PC-3 (cell line): ENCODE measurements at regions not wholly inside any gene's neighbourhood (a gene's known extent, or its start where the extent isn't known, plus 50 kb on each side); places are given as distances from the start of the nearest gene placed in this dataset.

Source experiments
- ATAC-seq: fragments of 200-7000 bp; cut with Tn5 transposase; 2 replicates; pipeline ENCODE4 v1.9.1; 2020; ENCODE audit warnings: mild to moderate bottlenecking, moderate library complexity
- BruUV-seq: library from RNA; stranded (reverse); fragments of 400-500 nt; replicated peaks from 2 replicates; lab custom pipeline; 2021; lab: Mats Ljungman, UMichigan
- CTCF ChIA-PET: fragments of 300-600 bp; sonication (Branson Sonifier 250); formaldehyde crosslinking; loops from one replicate; lab custom pipeline; 2022; ENCODE audit warnings: antibody characterized with exemption; lab: Charles Lee
- POLR2A ChIA-PET: fragments of 300-600 bp; sonication (Branson Sonifier 250); formaldehyde crosslinking; loops from one replicate; lab custom pipeline; 2022; ENCODE audit warnings: antibody characterized with exemption; ENCODE audit not compliant: unreplicated experiment; lab: Charles Lee
- DNase-seq: peaks from one replicate; pipeline ENCODE4 v3.0.0-alpha.2; 2015
- H2AFZ ChIP-seq: fragments of 300-600 bp; sonication (generic); 2 replicates; pipeline ENCODE4 v1.6.0; 2016; ENCODE audit warnings: antibody characterized with exemption, low read length
- H3F3A ChIP-seq: fragments of 300-600 bp; sonication (generic); one replicate; pipeline ENCODE4 v1.6.0; 2017; ENCODE audit warnings: antibody characterized with exemption, low read length, control low read depth, mild to moderate bottlenecking; ENCODE audit not compliant: unreplicated experiment
- H3K27ac ChIP-seq: fragments of 300-600 bp; sonication (generic); 2 replicates; pipeline ENCODE4 v1.5.1; 2016; ENCODE audit warnings: mild to moderate bottlenecking, low read length
- H3K27me3 ChIP-seq: fragments of 300-600 bp; sonication (generic); 2 replicates; pipeline ENCODE4 v1.6.1; 2016; ENCODE audit warnings: low read length, mixed read lengths
- H3K36me3 ChIP-seq: fragments of 300-600 bp; sonication (generic); 2 replicates; pipeline ENCODE4 v1.6.1; 2016; ENCODE audit warnings: low read depth, mixed run types, low read length, mixed read lengths
- H3K4me1 ChIP-seq: fragments of 300-600 bp; sonication (generic); 2 replicates; pipeline ENCODE4 v1.5.1; 2016; ENCODE audit warnings: low read length; ENCODE audit not compliant: insufficient read depth
- H3K4me2 ChIP-seq: fragments of 300-600 bp; sonication (generic); 2 replicates; pipeline ENCODE4 v1.6.0; 2016; ENCODE audit warnings: low read length
- H3K4me3 ChIP-seq: fragments of 300-600 bp; sonication (generic); 2 replicates; pipeline ENCODE4 v1.5.1; 2016; ENCODE audit warnings: mild to moderate bottlenecking, low read length, mixed read lengths
- H3K79me2 ChIP-seq: fragments of 300-600 bp; sonication (generic); 2 replicates; pipeline ENCODE4 v1.6.1; 2017; ENCODE audit warnings: low read length, mixed read lengths
- H3K9ac ChIP-seq: fragments of 300-600 bp; sonication (generic); 2 replicates; pipeline ENCODE4 v1.6.0; 2016; ENCODE audit warnings: mild to moderate bottlenecking, low read length
- H3K9me2 ChIP-seq: fragments of 300-600 bp; sonication (generic); replicated peaks from 2 replicates; pipeline ENCODE4 v1.6.1; 2016; ENCODE audit warnings: mixed run types, low read length, mixed read lengths
- H3K9me3 ChIP-seq: fragments of 300-600 bp; sonication (generic); 2 replicates; pipeline ENCODE4 v1.6.1; 2016; ENCODE audit warnings: low read length, mixed read lengths
- H4K20me1 ChIP-seq: fragments of 300-600 bp; sonication (generic); 2 replicates; pipeline ENCODE4 v1.6.1; 2016; ENCODE audit warnings: low read length, mixed read lengths
- CTCF ChIP-seq: fragments of 300-600 bp; sonication (generic); conservative IDR thresholded peaks from 2 replicates; pipeline ENCODE4 v1.5.1; 2017; ENCODE audit warnings: antibody characterized with exemption, low read depth, mild to moderate bottlenecking, low read length
- EZH2 ChIP-seq: fragments of 300-600 bp; sonication (generic); IDR thresholded peaks from one replicate; pipeline ENCODE4 v1.6.1; 2017; ENCODE audit warnings: antibody characterized with exemption, mild to moderate bottlenecking, low read length; ENCODE audit not compliant: unreplicated experiment
- EZH2phosphoT487 ChIP-seq: fragments of 300-600 bp; sonication (generic); IDR thresholded peaks from 2 replicates; pipeline ENCODE4 v1.6.1; 2018; ENCODE audit warnings: mild to moderate bottlenecking, antibody characterized with exemption, low read length, borderline replicate concordance
- intact Hi-C: fragments of 100-400 bp; cut with micrococcal nuclease; formaldehyde crosslinking; loops from 2 replicates; pipeline ENCODE4 v1.9.0; 2023

- no peak for ATAC-seq
Measured at GRCh38 chr2:85950743-85951142, 62.0 kb upstream of the ST3GAL5 start.

GRCh38 chr2:85949280-85949679 lies 60.5 kb upstream of the ST3GAL5 start:
- no peak overlapping the region for H3K4me2 ChIP-seq
- H4K20me1 ChIP-seq, result no peaks in the 10 kb centered on the region
- DNase-seq, result no peak
- intact Hi-C loops, result no loop called here
- no peaks in the 10 kb centered on the region for H3F3A ChIP-seq
- POLR2A ChIA-PET, result no interaction called here
- TF ChIP-seq EZH2 (no peak), EZH2phosphoT487 (no peak), CTCF (no peak)
- H3K27me3 ChIP-seq, result no peaks in the 10 kb centered on the region
- H3K9ac ChIP-seq, result no peak overlapping the region
- no peaks in the 10 kb centered on the region for H3K36me3 ChIP-seq
- ATAC-seq, result no peak
- H3K4me3 ChIP-seq, result no peak overlapping the region
- BruUV-seq, result no TSS peak
- 0 out of 2 replicates have a peak, but pooled peaks cover 6% of the 10 kb centered on the region for H3K9me3 ChIP-seq
- no peaks in the 10 kb centered on the region for H3K4me1 ChIP-seq
- CTCF ChIA-PET, result no interaction called here
- no peak overlapping the region for H2AFZ ChIP-seq
- H3K27ac ChIP-seq, result no peak overlapping the region
- H3K9me2 ChIP-seq, result no peaks in the 10 kb centered on the region
- H3K79me2 ChIP-seq, result no peaks in the 10 kb centered on the region

More at GRCh38 chr2:85950743-85951142, 62.0 kb upstream of the ST3GAL5 start:
- no peaks in the 10 kb centered on the region for H3K36me3 ChIP-seq
- H3F3A ChIP-seq, result no peaks in the 10 kb centered on the region
- no peak for DNase-seq
- peaks cover 11% of the 10 kb centered on the region for H3K4me1 ChIP-seq
- no peak overlapping the region for H3K4me3 ChIP-seq
- no peaks in the 10 kb centered on the region for H4K20me1 ChIP-seq
- TF ChIP-seq EZH2 (no peak), CTCF (no peak), EZH2phosphoT487 (no peak)
- H3K27ac ChIP-seq, result no peak overlapping the region
- H2AFZ ChIP-seq, result no peak overlapping the region
- H3K9me2 ChIP-seq, result no peaks in the 10 kb centered on the region
- ChIA-PET POLR2A (no interaction called here), CTCF (no interaction called here)
- no peaks in the 10 kb centered on the region for H3K27me3 ChIP-seq
- no peak overlapping the region for H3K4me2 ChIP-seq
- no peaks in the 10 kb centered on the region for H3K79me2 ChIP-seq
- BruUV-seq, result no TSS peak
- no peak overlapping the region for H3K9ac ChIP-seq
- H3K9me3 ChIP-seq, result 0 out of 2 replicates have a peak, but pooled peaks cover 6% of the 10 kb centered on the region
- intact Hi-C loops, result no loop called here

- POLR2A ChIA-PET, result no interaction called here
- no peak overlapping the region for H3K27ac ChIP-seq
- no peaks in the 10 kb centered on the region for H3K9me2 ChIP-seq
- no peaks in the 10 kb centered on the region for H4K20me1 ChIP-seq
- no peak overlapping the region for H2AFZ ChIP-seq
- no peak overlapping the region for H3K9ac ChIP-seq
- no peak overlapping the region for H3K4me3 ChIP-seq
- TF ChIP-seq EZH2phosphoT487 (no peak), EZH2 (no peak), CTCF (no peak)
- ATAC-seq (no peak), DNase-seq (no peak)
- BruUV-seq, result no TSS peak
- no peaks in the 10 kb centered on the region for H3K4me1 ChIP-seq
- intact Hi-C loops, result no loop called here
- H3K36me3 ChIP-seq, result no peaks in the 10 kb centered on the region
- no peaks in the 10 kb centered on the region for H3F3A ChIP-seq
- H3K27me3 ChIP-seq, result no peaks in the 10 kb centered on the region
- H3K79me2 ChIP-seq, result no peaks in the 10 kb centered on the region
- H3K4me2 ChIP-seq, result no peak overlapping the region
- CTCF ChIA-PET, result no interaction called here
- 0 out of 2 replicates have a peak, but pooled peaks cover 6% of the 10 kb centered on the region for H3K9me3 ChIP-seq
Measured at GRCh38 chr2:85947593-85947992, 58.8 kb upstream of the ST3GAL5 start.
